HG02981 (cell line): ENCODE measurements at regions not wholly inside any gene's neighbourhood (a gene's known extent, or its start where the extent isn't known, plus 50 kb on each side); places are given as distances from the start of the nearest gene placed in this dataset.

Experiments
- ATAC-seq: cut with Tn5 transposase; IDR thresholded peaks from one replicate; pipeline ENCODE4 v1.9.1; 2021; ENCODE audit warnings: mild to moderate bottlenecking, moderate library complexity; ENCODE audit not compliant: unreplicated experiment

GRCh38 chr3:164192974-164193373 lies 885.3 kb downstream of the SI start:
- ATAC-seq: no peak

GRCh38 chr3:164190566-164190965 lies 887.7 kb downstream of the SI start:
- no peak for ATAC-seq

GRCh38 chr3:164186095-164186494 lies 892.2 kb downstream of the SI start:
- ATAC-seq: no peak

GRCh38 chr3:164179110-164179774 lies 899.1 kb downstream of the SI start:
- ATAC-seq: no peak

- ATAC-seq: no peak
Measured at GRCh38 chr3:164174059-164174458, 904.2 kb downstream of the SI start.

- no peak for ATAC-seq
Measured at GRCh38 chr3:164155400-164155799, 922.9 kb downstream of the SI start.

- ATAC-seq: no peak
Measured at GRCh38 chr3:164144824-164145223, 933.5 kb downstream of the SI start.

- no peak for ATAC-seq
Measured at GRCh38 chr3:164132878-164133277, 945.4 kb downstream of the SI start.

- ATAC-seq: no peak
Measured at GRCh38 chr3:164113371-164114332, 964.6 kb downstream of the SI start.

- no peak for ATAC-seq
Measured at GRCh38 chr3:164096352-164096751, 981.9 kb downstream of the SI start.

- ATAC-seq: no peak
Measured at GRCh38 chr3:164095949-164096348, 982.3 kb downstream of the SI start.

GRCh38 chr3:164095279-164095678 lies 983.0 kb downstream of the SI start:
- no peak for ATAC-seq

- ATAC-seq: no peak
Measured at GRCh38 chr3:164094546-164094945, 983.8 kb downstream of the SI start.

GRCh38 chr3:164080208-164080607 lies 998.1 kb downstream of the SI start:
- ATAC-seq: no peak

GRCh38 chr3:164064298-164064697 lies 1014.0 kb downstream of the SI start:
- no peak for ATAC-seq

- ATAC-seq: no peak
Measured at GRCh38 chr3:164060923-164061322, 1017.4 kb downstream of the SI start.

- no peak for ATAC-seq
Measured at GRCh38 chr3:164049847-164050246, 1028.4 kb downstream of the SI start.

- ATAC-seq: no peak
Measured at GRCh38 chr3:164048451-164048850, 1029.8 kb downstream of the SI start.

GRCh38 chr3:164040991-164041390 lies 1037.3 kb downstream of the SI start:
- no peak for ATAC-seq

- ATAC-seq: no peak
Measured at GRCh38 chr3:164030194-164030593, 1048.1 kb downstream of the SI start.

- ATAC-seq: no peak
Measured at GRCh38 chr3:164024786-164025185, 1053.5 kb downstream of the SI start.

- no peak for ATAC-seq
Measured at GRCh38 chr3:164023480-164023879, 1054.8 kb downstream of the SI start.
